Upper lobe of left lung (tissue), 4 donors: ENCODE measurements at regions not wholly inside any gene's neighbourhood (a gene's known extent, or its start where the extent isn't known, plus 50 kb on each side); places are given as distances from the start of the nearest gene placed in this dataset.
A peak's percentile ranks its signal among the peaks of the same experiment; 100 is the strongest.

Experiments used
- EP300 ChIP-seq, 4 donors: sonication (generic); formaldehyde crosslinking; IDR thresholded peaks; one replicate each; pipeline ENCODE4 v1.5.1; 2017; ENCODE audit warnings: antibody characterized with exemption in 4 of 4, control low read depth in 2 of 4
- POLR2A ChIP-seq, 4 donors: fragments of 450-650 bp; IDR thresholded peaks; one replicate each; pipeline ENCODE4 v1.5.1; 2016 to 2017; ENCODE audit warnings: antibody characterized with exemption in 4 of 4, mild to moderate bottlenecking in 2 of 4
- POLR2AphosphoS5 ChIP-seq, 2 donors: sonication (generic); formaldehyde crosslinking; IDR thresholded peaks; one replicate each; pipeline ENCODE4 v1.5.1; 2017; ENCODE audit warnings: antibody characterized with exemption in 2 of 2
- TF ChIP-seq, protein P1 (sequence below), 6 experiments: fragments of 450-650 bp in 4 of 6; fragments of 200-600 bp in 2 of 6; sonication (generic) in 2 of 6; IDR thresholded peaks; one replicate each; pipeline ENCODE4 v1.5.1; 2016 to 2019; ENCODE audit warnings: antibody characterized with exemption in 6 of 6

DNA sequence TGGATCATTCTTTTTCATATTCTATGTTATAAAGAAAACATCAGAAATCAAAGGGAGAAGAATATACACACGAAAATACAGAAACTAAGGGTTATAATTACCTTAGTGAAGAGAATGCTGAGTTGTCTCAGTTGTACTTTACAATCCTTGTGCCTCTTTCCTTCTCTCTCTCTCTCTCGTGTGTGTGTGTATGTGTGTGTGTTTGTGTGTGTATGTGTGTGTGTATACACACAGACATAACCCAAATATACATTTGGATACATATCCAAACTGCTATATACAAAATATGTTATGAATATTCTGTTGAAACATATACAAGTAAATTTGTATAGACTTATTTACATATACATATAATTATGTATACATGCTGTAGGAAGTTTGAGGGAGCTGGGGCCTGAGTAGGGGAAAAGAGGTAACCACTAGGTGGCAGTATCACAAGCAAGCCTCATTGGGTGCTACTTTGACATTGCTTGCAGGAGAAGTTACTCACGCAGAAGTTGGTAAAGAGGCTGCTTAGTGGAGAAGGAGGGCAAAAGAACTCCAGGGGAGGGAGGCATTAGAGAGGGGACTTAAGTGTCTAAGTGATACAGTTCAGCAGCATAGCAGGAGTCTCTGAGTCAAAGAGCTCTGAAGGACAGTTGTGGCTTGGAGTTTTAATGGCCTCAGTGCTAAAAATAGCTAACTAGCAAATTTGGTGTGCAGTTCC, 465.1 kb upstream of the PCDH20 start:
- TF ChIP-seq POLR2AphosphoS5 (IDR thresholded peaks at IDR 0.05) (no peak), EP300 (IDR thresholded peaks at IDR 0.05) (no peak), POLR2A (IDR thresholded peaks at IDR 0.05) (no peak)
- TF ChIP-seq, protein P1, sequence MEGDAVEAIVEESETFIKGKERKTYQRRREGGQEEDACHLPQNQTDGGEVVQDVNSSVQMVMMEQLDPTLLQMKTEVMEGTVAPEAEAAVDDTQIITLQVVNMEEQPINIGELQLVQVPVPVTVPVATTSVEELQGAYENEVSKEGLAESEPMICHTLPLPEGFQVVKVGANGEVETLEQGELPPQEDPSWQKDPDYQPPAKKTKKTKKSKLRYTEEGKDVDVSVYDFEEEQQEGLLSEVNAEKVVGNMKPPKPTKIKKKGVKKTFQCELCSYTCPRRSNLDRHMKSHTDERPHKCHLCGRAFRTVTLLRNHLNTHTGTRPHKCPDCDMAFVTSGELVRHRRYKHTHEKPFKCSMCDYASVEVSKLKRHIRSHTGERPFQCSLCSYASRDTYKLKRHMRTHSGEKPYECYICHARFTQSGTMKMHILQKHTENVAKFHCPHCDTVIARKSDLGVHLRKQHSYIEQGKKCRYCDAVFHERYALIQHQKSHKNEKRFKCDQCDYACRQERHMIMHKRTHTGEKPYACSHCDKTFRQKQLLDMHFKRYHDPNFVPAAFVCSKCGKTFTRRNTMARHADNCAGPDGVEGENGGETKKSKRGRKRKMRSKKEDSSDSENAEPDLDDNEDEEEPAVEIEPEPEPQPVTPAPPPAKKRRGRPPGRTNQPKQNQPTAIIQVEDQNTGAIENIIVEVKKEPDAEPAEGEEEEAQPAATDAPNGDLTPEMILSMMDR (IDR thresholded peaks at IDR 0.05) = peak in 3 of 6 experiments; percentile 20 to 33 (median 27)
